A549 (cell line): ENCODE measurements at regions not wholly inside any gene's neighbourhood (a gene's known extent, or its start where the extent isn't known, plus 50 kb on each side); places are given as distances from the start of the nearest gene placed in this dataset.

ENCODE experiments used
- ATAC-seq, 2 experiments: fragments of 200-7000 bp in 1 of 2; fragments of >200 bp in 1 of 2; cut with Nextera tagmentation in 1 of 2; cut with Tn5 transposase in 1 of 2; 3 replicates each; pipeline versions ENCODE4 v1.8.0 to v1.9.1; 2018 to 2020; ENCODE audit warnings: mild to moderate bottlenecking in 1 of 2, moderate library complexity in 1 of 2
- CTCF ChIA-PET: fragments of 300-600 bp; sonication (Branson Sonifier 250); formaldehyde crosslinking; extraction: SDS; loops from one replicate; lab custom pipeline; 2021; ENCODE audit warnings: antibody characterized with exemption, inconsistent platforms; lab: Yijun Ruan, JAX
- POLR2A ChIA-PET: fragments of 350-600 bp; formaldehyde crosslinking; extraction: SDS; loops from one replicate; lab custom pipeline; 2021; ENCODE audit warnings: antibody characterized with exemption, inconsistent platforms; lab: Yijun Ruan, JAX
- DNase-seq, 2 experiments: peaks; one replicate each; pipeline versions ENCODE4 v3.0.0 to v3.0.0-alpha.2; 2011 to 2016; ENCODE audit warnings: low read depth in 1 of 2, low spot score in 1 of 2
- FAIRE-seq: peaks from 2 replicates; lab custom pipeline; 2011; peaks lifted over from hg19 to GRCh38; lab: Jason Lieb, UNC
- H3K27ac ChIP-seq, 2 experiments: fragments of >200 bp; sonication (Bioruptor Twin); formaldehyde crosslinking; 3 replicates each; pipeline ENCODE4 v1.5.1; 2016 to 2017
- H3K4me1 ChIP-seq: fragments of >200 bp; sonication (Bioruptor Twin); formaldehyde crosslinking; 3 replicates; pipeline ENCODE4 v1.6.1; 2016
- H3K4me2 ChIP-seq: fragments of >200 bp; sonication (Bioruptor Twin); formaldehyde crosslinking; 3 replicates; pipeline ENCODE4 v1.6.1; 2016
- H3K4me3 ChIP-seq: fragments of >200 bp; sonication (Bioruptor Twin); formaldehyde crosslinking; 3 replicates; pipeline ENCODE4 v1.5.1; 2016
- H3K9me3 ChIP-seq: fragments of >200 bp; sonication (Bioruptor Twin); formaldehyde crosslinking; 3 replicates; pipeline ENCODE4 v1.6.1; 2016
- ATOH8 ChIP-seq: fragments of 250-450 bp; sonication (Bioruptor Pico); IDR thresholded peaks from 2 replicates; pipeline ENCODE4 v1.5.0; 2020; ENCODE audit warnings: low read depth, mild to moderate bottlenecking, moderate library complexity
- BCL3 ChIP-seq: fragments of >200 bp; sonication (Bioruptor Twin); formaldehyde crosslinking; IDR thresholded peaks from 3 replicates; pipeline ENCODE4 v1.6.1; 2016
- BHLHE40 ChIP-seq: IDR thresholded peaks from 2 replicates; pipeline ENCODE4 v1.6.1; 2012; ENCODE audit warnings: low read depth, low read length, inconsistent platforms
- CBX8 ChIP-seq: fragments of 200-600 bp; sonication (generic); IDR thresholded peaks from 2 replicates; pipeline ENCODE4 v1.6.1; 2016
- EHF ChIP-seq: fragments of 250-450 bp; sonication (Bioruptor Pico); IDR thresholded peaks from 2 replicates; pipeline ENCODE4 v1.5.0; 2020; ENCODE audit warnings: mild to moderate bottlenecking
- EP300 ChIP-seq, 2 experiments: fragments of >200 bp; sonication (Bioruptor Twin); formaldehyde crosslinking; IDR thresholded peaks; 2 replicates in 1 of 2; 3 replicates in 1 of 2; pipeline ENCODE4 v1.6.1; 2016 to 2017
- FOSB ChIP-seq: fragments of 250-450 bp; sonication (Bioruptor Pico); IDR thresholded peaks from 2 replicates; pipeline ENCODE4 v1.5.0; 2020; ENCODE audit warnings: mild to moderate bottlenecking, moderate library complexity
- FOXS1 ChIP-seq: fragments of 250-450 bp; sonication (Bioruptor Pico); IDR thresholded peaks from 2 replicates; pipeline ENCODE4 v1.5.0; 2020; ENCODE audit warnings: mild to moderate bottlenecking, moderate library complexity
- GATA3 ChIP-seq: IDR thresholded peaks from 2 replicates; pipeline ENCODE4 v1.6.1; 2012; ENCODE audit warnings: borderline replicate concordance
- HEYL ChIP-seq: fragments of 250-450 bp; sonication (Bioruptor Pico); IDR thresholded peaks from 2 replicates; pipeline ENCODE4 v1.8.0; 2021; ENCODE audit warnings: mild to moderate bottlenecking, moderate library complexity
- HMGXB4 ChIP-seq: fragments of 250-450 bp; sonication (Bioruptor Pico); IDR thresholded peaks from 2 replicates; pipeline ENCODE4 v1.5.0; 2021; ENCODE audit warnings: mild to moderate bottlenecking, moderate library complexity, borderline replicate concordance
- JUN ChIP-seq, 2 experiments: fragments of >200 bp; sonication (Bioruptor Twin); formaldehyde crosslinking; IDR thresholded peaks; 2 replicates in 1 of 2; 3 replicates in 1 of 2; pipeline ENCODE4 v1.6.1; 2016 to 2017
- JUNB ChIP-seq: fragments of >200 bp; sonication (Bioruptor Twin); formaldehyde crosslinking; IDR thresholded peaks from 2 replicates; pipeline ENCODE4 v1.6.1; 2016
- KDM1A ChIP-seq: fragments of 200-600 bp; sonication (generic); IDR thresholded peaks from 2 replicates; pipeline ENCODE4 v1.6.1; 2016; ENCODE audit warnings: low read depth, mild to moderate bottlenecking
- MAFK ChIP-seq: fragments of 450-650 bp; IDR thresholded peaks from 2 replicates; pipeline ENCODE4 v1.6.1; 2014; ENCODE audit not compliant: partially characterized antibody
- MAZ ChIP-seq: fragments of 150-350 bp; IDR thresholded peaks from 2 replicates; pipeline ENCODE4 v1.6.1; 2014; ENCODE audit warnings: antibody characterized with exemption, low read depth, low read length, borderline replicate concordance
- NPAS2 ChIP-seq: fragments of 250-450 bp; sonication (Bioruptor Pico); IDR thresholded peaks from 2 replicates; pipeline ENCODE4 v1.8.0; 2022; ENCODE audit warnings: mild to moderate bottlenecking, moderate library complexity, borderline replicate concordance
- NR3C1 ChIP-seq: fragments of >200 bp; sonication (Bioruptor Twin); formaldehyde crosslinking; IDR thresholded peaks from 3 replicates; pipeline ENCODE4 v1.6.1; 2017
- PBX3 ChIP-seq: IDR thresholded peaks from 2 replicates; pipeline ENCODE4 v1.6.1; 2012
- POLR2A ChIP-seq: IDR thresholded peaks from 2 replicates; pipeline ENCODE4 v1.6.1; 2012; ENCODE audit warnings: mild to moderate bottlenecking, low read length
- POLR2AphosphoS2 ChIP-seq: conservative IDR thresholded peaks from 2 replicates; pipeline ENCODE4 v1.6.1; 2012; ENCODE audit warnings: low read length, improper control_type of control experiment, inconsistent platforms
- SREBF2 ChIP-seq: fragments of 450-650 bp; IDR thresholded peaks from 2 replicates; pipeline ENCODE4 v1.6.1; 2014; ENCODE audit warnings: mild to moderate bottlenecking, moderate library complexity
- TFCP2L1 ChIP-seq: fragments of 250-450 bp; sonication (Bioruptor Pico); IDR thresholded peaks from 2 replicates; pipeline ENCODE4 v1.5.0; 2021; ENCODE audit warnings: mild to moderate bottlenecking
- USF2 ChIP-seq: fragments of 450-650 bp; IDR thresholded peaks from 2 replicates; pipeline ENCODE4 v1.6.1; 2014; ENCODE audit warnings: antibody characterized with exemption
- ZFP36 ChIP-seq: fragments of 450-650 bp; IDR thresholded peaks from 2 replicates; pipeline ENCODE4 v1.6.1; 2014; ENCODE audit warnings: borderline replicate concordance; ENCODE audit not compliant: partially characterized antibody
- ZNF302 ChIP-seq: fragments of 250-450 bp; sonication (Bioruptor Pico); IDR thresholded peaks from 2 replicates; pipeline ENCODE4 v1.9.0; 2021; ENCODE audit warnings: inconsistent platforms, mild to moderate bottlenecking, moderate library complexity
- ZSCAN20 ChIP-seq: fragments of 250-450 bp; sonication (Bioruptor Pico); IDR thresholded peaks from 2 replicates; pipeline ENCODE4 v1.8.0; 2022; ENCODE audit warnings: mild to moderate bottlenecking, moderate library complexity
- WGBS: methylation state at CpG from one replicate; pipeline ENCODE4 v1.1.6; 2017; ENCODE audit errors: missing lambda C conversion rate; 5-methylcytosine and 5-hydroxymethylcytosine counted together

- no peak overlapping the region for H3K27ac ChIP-seq
- no peak for DNase-seq
- POLR2A ChIA-PET: no interaction called here
- H3K4me3 ChIP-seq: no peak overlapping the region
- 4% methylated on average over 3 of the region's 3 CpGs for WGBS
- TF ChIP-seq CBX8 (no peak), HEYL (CRISPR knock-in tag) (no peak), ATOH8 (CRISPR knock-in tag) (no peak), JUN (IDR thresholded peaks at IDR 0.05) (no peak), GATA3 (no peak), MAZ (no peak), NR3C1 (no peak), BHLHE40 (no peak), ZFP36 (no peak), JUNB (no peak), ZSCAN20 (no peak), BCL3 (no peak), ZNF302 (CRISPR knock-in tag) (no peak), MAFK (no peak), TFCP2L1 (no peak), KDM1A (no peak), POLR2AphosphoS2 (no peak), EP300 (IDR thresholded peaks at IDR 0.05) (no peak), FOXS1 (CRISPR knock-in tag) (no peak)
- TF ChIP-seq, all 56 proteins: peak for 0
- CTCF ChIA-PET: no interaction called here
- ATAC-seq (no peak), FAIRE-seq (no peak)
- H3K4me1 ChIP-seq: no peaks in the 10 kb centered on the region
- no peak overlapping the region for H3K4me2 ChIP-seq
- H3K9me3 ChIP-seq: no peaks in the 10 kb centered on the region
Observed at GRCh38 chr18:44075038-44075437, 605.6 kb upstream of the SETBP1 start.

GRCh38 chr18:44079606-44080005, 601.1 kb upstream of the SETBP1 start:
- no peaks in the 10 kb centered on the region for H3K4me1 ChIP-seq
- H3K4me3 ChIP-seq: no peak overlapping the region
- ChIA-PET POLR2A (no interaction called here), CTCF (no interaction called here)
- H3K27ac ChIP-seq: no peak overlapping the region
- H3K9me3 ChIP-seq: no peaks in the 10 kb centered on the region
- FAIRE-seq (no peak), ATAC-seq (no peak), DNase-seq (no peak)
- no peak for TF ChIP-seq JUN (IDR thresholded peaks at IDR 0.05)
- no peak for TF ChIP-seq FOSB (CRISPR knock-in tag)
- TF ChIP-seq USF2: no peak
- TF ChIP-seq NPAS2: no peak
- TF ChIP-seq HMGXB4 (CRISPR knock-in tag): no peak
- no peak for TF ChIP-seq GATA3
- TF ChIP-seq POLR2A: no peak
- TF ChIP-seq ZSCAN20: no peak
- no peak for TF ChIP-seq SREBF2
- TF ChIP-seq EHF (CRISPR knock-in tag): no peak
- no peak for TF ChIP-seq EP300 (IDR thresholded peaks at IDR 0.05)
- TF ChIP-seq BCL3: no peak
- no peak for TF ChIP-seq PBX3
- no peak for TF ChIP-seq BHLHE40
- TF ChIP-seq, all 56 proteins: peak for 0
- H3K4me2 ChIP-seq: no peak overlapping the region
- 5% methylated on average over 1 of the region's 1 CpG for WGBS
